IPS-20b (cell line): ENCODE measurements at regions not wholly inside any gene's neighbourhood (a gene's known extent, or its start where the extent isn't known, plus 50 kb on each side); places are given as distances from the start of the nearest gene placed in this dataset.

Experiments
- H3K27ac ChIP-seq: one replicate; pipeline ENCODE4 v1.5.1; 2013; ENCODE audit warnings: low read length
- H3K27me3 ChIP-seq: 2 replicates; pipeline ENCODE4 v1.6.1; 2013; ENCODE audit warnings: mild to moderate bottlenecking, low read length, inconsistent platforms; ENCODE audit not compliant: insufficient read depth
- H3K36me3 ChIP-seq: 2 replicates; pipeline ENCODE4 v1.6.1; 2013; ENCODE audit warnings: low read depth, mild to moderate bottlenecking, inconsistent platforms, low read length, moderate library complexity; ENCODE audit not compliant: insufficient read depth
- H3K4me1 ChIP-seq: 2 replicates; pipeline ENCODE4 v1.6.1; 2013; ENCODE audit warnings: mild to moderate bottlenecking, control low read depth, inconsistent platforms, low read length, moderate library complexity; ENCODE audit not compliant: insufficient read depth
- H3K4me3 ChIP-seq: 2 replicates; pipeline ENCODE4 v1.5.1; 2013; ENCODE audit warnings: mild to moderate bottlenecking, low read length, inconsistent platforms
- H3K9ac ChIP-seq: 2 replicates; pipeline ENCODE4 v1.6.1; 2013; ENCODE audit warnings: low read depth, mild to moderate bottlenecking, inconsistent platforms, low read length, moderate library complexity
- H3K9me3 ChIP-seq: 2 replicates; pipeline ENCODE4 v1.6.1; 2013; ENCODE audit warnings: mild to moderate bottlenecking, low read depth, low read length, inconsistent platforms; ENCODE audit not compliant: insufficient read depth

DNA sequence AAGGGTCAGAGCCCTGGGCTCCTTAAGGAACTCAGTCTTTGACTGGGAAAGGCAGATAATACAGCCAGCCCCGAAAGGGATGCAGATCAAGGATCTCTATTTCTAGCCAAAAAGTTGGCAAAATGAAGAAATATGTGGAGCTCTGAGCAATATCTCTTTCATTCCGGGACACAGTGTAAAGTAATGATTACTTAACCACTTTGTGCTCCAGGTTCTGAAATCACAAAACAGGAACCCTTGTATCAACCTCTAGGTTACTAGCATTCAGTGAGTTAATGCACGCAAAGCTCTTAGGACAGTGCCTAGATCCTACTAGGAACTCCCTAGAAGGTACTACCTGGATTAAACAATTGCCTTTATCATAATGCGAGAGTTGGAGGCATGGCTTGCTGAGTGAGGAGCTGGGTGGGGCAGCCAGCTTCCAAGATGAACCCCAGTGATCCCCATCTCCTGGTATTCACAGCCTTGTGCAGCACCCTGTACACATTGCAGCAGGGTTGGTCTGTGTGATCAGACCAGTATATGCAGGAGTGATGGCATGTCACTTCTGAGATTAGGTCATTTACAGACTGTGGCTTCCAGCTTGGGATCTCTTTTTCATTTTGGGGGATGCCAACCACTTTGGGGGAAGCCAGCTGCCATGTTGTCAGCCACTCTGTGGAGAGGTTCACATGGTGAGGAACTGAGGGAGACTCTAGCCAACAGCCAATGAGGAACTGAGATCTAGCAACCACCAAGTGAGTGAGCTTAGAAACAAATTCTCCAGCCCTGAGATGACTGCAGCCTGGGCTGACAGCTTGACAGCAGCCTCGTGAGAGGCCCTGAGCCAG lies 103.1 kb upstream of the SLC44A1 start:
- H3K36me3 ChIP-seq, result no peaks in the 10 kb centered on the region
- no peaks in the 10 kb centered on the region for H3K9me3 ChIP-seq
- H3K27ac ChIP-seq, result no peak overlapping the region
- no peaks in the 10 kb centered on the region; the same call in 1 of the 2 replicates for H3K27me3 ChIP-seq
- H3K9ac ChIP-seq, result no peak overlapping the region
- peaks cover 17% of the 10 kb centered on the region for H3K4me1 ChIP-seq
- no peak overlapping the region for H3K4me3 ChIP-seq

DNA sequence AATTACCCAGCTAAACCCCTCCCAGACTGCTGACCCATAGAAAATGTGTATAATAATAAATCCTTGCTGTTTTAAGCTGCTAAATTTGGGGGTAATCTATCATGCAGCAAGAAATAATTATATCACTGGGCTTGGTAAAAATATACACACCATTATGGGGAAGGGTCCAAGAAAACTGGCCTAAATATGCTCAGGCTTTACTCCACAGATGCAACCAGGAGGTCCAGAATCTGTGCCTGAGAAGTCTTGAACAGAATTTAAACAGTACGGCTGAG lies 102.5 kb upstream of the SLC44A1 start:
- Histone ChIP-seq H3K4me1 (peaks cover 17% of the 10 kb centered on the region), H3K9ac (no peak overlapping the region), H3K4me3 (no peak overlapping the region), H3K9me3 (no peaks in the 10 kb centered on the region), H3K27me3 (no peaks in the 10 kb centered on the region; the same call in 1 of the 2 replicates), H3K27ac (no peak overlapping the region), H3K36me3 (no peaks in the 10 kb centered on the region)

- no peaks in the 10 kb centered on the region for H3K9me3 ChIP-seq
- no peaks in the 10 kb centered on the region; the same call in 1 of the 2 replicates for H3K27me3 ChIP-seq
- H3K9ac ChIP-seq, result no peak overlapping the region
- no peaks in the 10 kb centered on the region for H3K36me3 ChIP-seq
- peaks cover 17% of the 10 kb centered on the region for H3K4me1 ChIP-seq
- H3K4me3 ChIP-seq, result no peak overlapping the region
- no peak overlapping the region for H3K27ac ChIP-seq
Measured at GRCh38 chr9:105142406-105143135, 101.9 kb upstream of the SLC44A1 start.

- Histone ChIP-seq H3K9ac (no peak overlapping the region), H3K27me3 (no peaks in the 10 kb centered on the region; the same call in 1 of the 2 replicates), H3K4me3 (no peak overlapping the region), H3K36me3 (no peaks in the 10 kb centered on the region), H3K9me3 (no peaks in the 10 kb centered on the region), H3K4me1 (peaks cover 17% of the 10 kb centered on the region), H3K27ac (no peak overlapping the region)
Measured at GRCh38 chr9:105143136-105143430, 101.4 kb upstream of the SLC44A1 start.

- no peaks in the 10 kb centered on the region; the same call in 1 of the 2 replicates for H3K27me3 ChIP-seq
- no peak overlapping the region for H3K27ac ChIP-seq
- no peak overlapping the region for H3K4me3 ChIP-seq
- no peaks in the 10 kb centered on the region for H3K9me3 ChIP-seq
- H3K36me3 ChIP-seq, result no peaks in the 10 kb centered on the region
- H3K9ac ChIP-seq, result no peak overlapping the region
- H3K4me1 ChIP-seq, result peaks cover 12% of the 10 kb centered on the region
Measured at GRCh38 chr9:105144076-105144475, 100.4 kb upstream of the SLC44A1 start.

DNA sequence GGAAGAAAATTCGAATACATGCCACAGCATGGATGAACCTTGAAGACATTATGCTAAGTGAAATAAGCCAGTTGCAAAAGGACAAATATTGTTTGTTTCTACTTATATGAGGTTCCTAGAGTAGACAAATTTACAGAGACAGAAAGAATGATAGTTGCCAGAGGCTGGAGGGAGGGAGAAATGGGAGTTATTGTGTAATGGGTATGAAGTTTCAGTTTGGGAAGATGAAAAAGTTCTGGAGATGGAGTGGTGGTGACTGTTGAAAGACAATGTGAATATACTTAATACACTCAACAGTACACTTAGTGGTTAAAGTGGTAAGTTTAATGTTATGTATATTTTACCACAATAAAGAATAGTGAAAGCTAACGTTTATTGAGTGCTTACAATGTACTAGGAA lies 99.6 kb upstream of the SLC44A1 start:
- Histone ChIP-seq H3K36me3 (no peaks in the 10 kb centered on the region), H3K9me3 (no peaks in the 10 kb centered on the region), H3K4me1 (peaks cover 7% of the 10 kb centered on the region; the same call in 1 of the 2 replicates), H3K27me3 (no peaks in the 10 kb centered on the region; the same call in 1 of the 2 replicates), H3K4me3 (no peak overlapping the region), H3K9ac (no peak overlapping the region), H3K27ac (no peak overlapping the region)

GRCh38 chr9:105146677-105147076 lies 97.8 kb upstream of the SLC44A1 start:
- H3K9ac ChIP-seq, result no peak overlapping the region
- H3K27ac ChIP-seq, result no peak overlapping the region
- H3K27me3 ChIP-seq, result no peaks in the 10 kb centered on the region
- no peaks in the 10 kb centered on the region for H3K4me1 ChIP-seq
- no peaks in the 10 kb centered on the region for H3K36me3 ChIP-seq
- no peaks in the 10 kb centered on the region for H3K9me3 ChIP-seq
- no peak overlapping the region for H3K4me3 ChIP-seq

DNA sequence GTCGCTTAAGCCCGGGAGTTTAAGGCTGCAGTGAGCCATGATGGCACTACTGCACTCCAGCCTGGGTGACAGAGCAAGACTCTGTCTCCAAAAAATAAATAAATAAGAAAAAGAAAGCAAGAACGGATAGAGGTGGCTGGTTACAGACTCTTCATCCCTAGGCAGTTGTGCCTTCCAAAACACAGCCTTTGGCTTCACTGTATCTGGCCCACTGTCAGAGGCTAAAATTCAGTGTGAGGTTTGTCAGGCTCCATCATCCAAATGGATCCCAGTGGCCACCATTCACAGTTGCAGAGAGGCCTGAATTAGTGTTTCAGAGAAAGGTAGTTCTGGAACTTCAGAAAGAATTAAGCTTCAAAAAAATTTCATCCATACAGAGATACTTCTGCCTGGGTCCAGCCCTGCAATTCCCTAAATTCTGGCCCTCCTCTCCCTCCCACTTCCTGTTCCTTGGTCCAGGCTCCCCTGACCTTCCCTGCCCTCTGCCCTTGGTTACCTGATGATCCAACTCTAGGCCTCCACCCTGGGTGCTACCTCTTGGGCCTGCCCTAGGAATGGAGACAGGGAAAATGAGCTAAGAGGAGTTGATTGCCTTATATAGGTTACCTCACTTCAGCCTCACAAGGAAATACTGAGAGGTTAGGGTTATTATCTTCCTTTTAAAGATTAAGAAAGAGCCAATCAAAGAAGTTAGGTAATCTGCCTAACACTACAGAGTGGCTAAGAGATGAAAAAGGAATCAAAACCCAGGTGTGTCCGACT lies 97.2 kb upstream of the SLC44A1 start:
- H3K27me3 ChIP-seq, result no peaks in the 10 kb centered on the region
- no peak overlapping the region for H3K9ac ChIP-seq
- H3K9me3 ChIP-seq, result no peaks in the 10 kb centered on the region
- H3K36me3 ChIP-seq, result no peaks in the 10 kb centered on the region
- no peaks in the 10 kb centered on the region for H3K4me1 ChIP-seq
- H3K4me3 ChIP-seq, result no peak overlapping the region
- no peak overlapping the region for H3K27ac ChIP-seq

- Histone ChIP-seq H3K4me1 (no peaks in the 10 kb centered on the region), H3K9me3 (no peaks in the 10 kb centered on the region), H3K27me3 (no peaks in the 10 kb centered on the region), H3K9ac (no peak overlapping the region), H3K27ac (no peak overlapping the region), H3K36me3 (no peaks in the 10 kb centered on the region), H3K4me3 (no peak overlapping the region)
Measured at GRCh38 chr9:105148328-105149006, 96.0 kb upstream of the SLC44A1 start.

GRCh38 chr9:105150991-105151685 lies 93.3 kb upstream of the SLC44A1 start:
- no peak overlapping the region for H3K9ac ChIP-seq
- H3K27ac ChIP-seq, result no peak overlapping the region
- no peak overlapping the region for H3K4me3 ChIP-seq
- no peaks in the 10 kb centered on the region for H3K27me3 ChIP-seq
- H3K9me3 ChIP-seq, result no peaks in the 10 kb centered on the region
- H3K4me1 ChIP-seq, result no peaks in the 10 kb centered on the region
- H3K36me3 ChIP-seq, result no peaks in the 10 kb centered on the region

DNA sequence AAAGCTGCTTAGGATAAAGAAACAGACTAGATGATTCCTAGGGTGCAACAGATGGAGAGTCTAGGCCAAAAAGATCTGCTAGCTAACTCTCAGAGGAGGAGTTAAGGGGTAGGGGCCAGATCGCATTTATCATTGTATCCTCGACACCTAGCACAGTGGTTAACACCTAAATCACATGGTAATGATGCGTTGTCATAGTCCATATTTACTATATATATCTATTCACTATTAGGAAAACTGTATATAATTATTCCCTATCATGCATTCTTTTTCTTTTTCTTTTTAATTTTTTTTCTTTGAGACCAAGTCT lies 92.8 kb upstream of the SLC44A1 start:
- no peaks in the 10 kb centered on the region for H3K4me1 ChIP-seq
- H3K9me3 ChIP-seq, result no peaks in the 10 kb centered on the region
- no peaks in the 10 kb centered on the region for H3K27me3 ChIP-seq
- H3K27ac ChIP-seq, result no peak overlapping the region
- no peak overlapping the region for H3K4me3 ChIP-seq
- no peak overlapping the region for H3K9ac ChIP-seq
- no peaks in the 10 kb centered on the region for H3K36me3 ChIP-seq
